ENCODE measurements at regions not wholly inside any gene's neighbourhood (a gene's known extent, or its start where the extent isn't known, plus 50 kb on each side); places are given as distances from the start of the nearest gene placed in this dataset.

- H3K36me3 ChIP-seq: no peaks in the 10 kb centered on the region
- no peak overlapping the region for H3K27ac ChIP-seq
- no peak overlapping the region for H3K4me3 ChIP-seq
- ATAC-seq: no peak
- no peaks in the 10 kb centered on the region for H3K27me3 ChIP-seq
- no peak for TF ChIP-seq POLR2A (IDR thresholded peaks at IDR 0.05)
- TF ChIP-seq CTCF (IDR thresholded peaks at IDR 0.05): no peak
- no peak for TF ChIP-seq POLR2AphosphoS5 (IDR thresholded peaks at IDR 0.05)
- TF ChIP-seq EP300 (IDR thresholded peaks at IDR 0.05): no peak
- H3K9me3 ChIP-seq: peaks cover 0 to 36% (median 0%) of the 10 kb centered on the region in 3 donors
- no peaks in the 10 kb centered on the region for H3K4me1 ChIP-seq
Observed at GRCh38 chr2:57934659-57935058, 111.9 kb upstream of the VRK2 start.

GRCh38 chr2:57936216-57936615 lies 110.4 kb upstream of the VRK2 start:
- no peaks in the 10 kb centered on the region for H3K36me3 ChIP-seq
- no peaks in the 10 kb centered on the region for H3K27me3 ChIP-seq
- no peaks in the 10 kb centered on the region for H3K4me1 ChIP-seq
- WGBS, 2 donors (ENCODE audit: low coverage in 1 of 2): 57 to 89% methylated on average over 1 of the region's 1 CpG
- TF ChIP-seq POLR2A (IDR thresholded peaks at IDR 0.05) (no peak), POLR2AphosphoS5 (IDR thresholded peaks at IDR 0.05) (no peak), CTCF (IDR thresholded peaks at IDR 0.05) (no peak), EP300 (IDR thresholded peaks at IDR 0.05) (no peak)
- peaks cover 0 to 21% (median 0%) of the 10 kb centered on the region in 3 donors for H3K9me3 ChIP-seq
- H3K27ac ChIP-seq: no peak overlapping the region
- ATAC-seq: no peak
- no peak overlapping the region for H3K4me3 ChIP-seq

- no peaks in the 10 kb centered on the region for H3K4me1 ChIP-seq
- no peaks in the 10 kb centered on the region for H3K36me3 ChIP-seq
- peaks cover 0 to 21% (median 0%) of the 10 kb centered on the region in 3 donors for H3K9me3 ChIP-seq
- no peak overlapping the region for H3K27ac ChIP-seq
- WGBS, 2 donors (ENCODE audit: low coverage in 1 of 2): 56 to 57% methylated on average over 3 of the region's 3 CpGs
- no peak for TF ChIP-seq POLR2A (IDR thresholded peaks at IDR 0.05)
- TF ChIP-seq POLR2AphosphoS5 (IDR thresholded peaks at IDR 0.05): no peak
- no peak for TF ChIP-seq CTCF (IDR thresholded peaks at IDR 0.05)
- no peak for TF ChIP-seq EP300 (IDR thresholded peaks at IDR 0.05)
- no peak for ATAC-seq
- H3K27me3 ChIP-seq: no peaks in the 10 kb centered on the region
- H3K4me3 ChIP-seq: no peak overlapping the region
Observed at GRCh38 chr2:57937456-57937855, 109.2 kb upstream of the VRK2 start.

GRCh38 chr2:57941816-57942215 lies 104.8 kb upstream of the VRK2 start:
- H3K27me3 ChIP-seq: no peaks in the 10 kb centered on the region
- no peak for TF ChIP-seq POLR2AphosphoS5 (IDR thresholded peaks at IDR 0.05)
- no peak for TF ChIP-seq CTCF (IDR thresholded peaks at IDR 0.05)
- TF ChIP-seq EP300 (IDR thresholded peaks at IDR 0.05): no peak
- no peak overlapping the region for H3K27ac ChIP-seq
- no peaks in the 10 kb centered on the region for H3K36me3 ChIP-seq
- no peak overlapping the region for H3K4me3 ChIP-seq
- 71 to 83% methylated on average over 1 of the region's 1 CpG for WGBS, 2 donors (ENCODE audit: low coverage in 1 of 2)
- no peak for ATAC-seq
- H3K4me1 ChIP-seq: no peaks in the 10 kb centered on the region
- H3K9me3 ChIP-seq: no peaks in the 10 kb centered on the region

- Histone ChIP-seq H3K27me3 (no peaks in the 10 kb centered on the region), H3K4me1 (no peaks in the 10 kb centered on the region), H3K27ac (no peak overlapping the region), H3K36me3 (no peaks in the 10 kb centered on the region), H3K4me3 (no peak overlapping the region), H3K9me3 (no peaks in the 10 kb centered on the region)
- no peak for TF ChIP-seq CTCF (IDR thresholded peaks at IDR 0.05)
- TF ChIP-seq EP300 (IDR thresholded peaks at IDR 0.05): no peak
- no peak for TF ChIP-seq POLR2A (IDR thresholded peaks at IDR 0.05)
- TF ChIP-seq POLR2AphosphoS5 (IDR thresholded peaks at IDR 0.05): no peak
- ATAC-seq: no peak
Observed at GRCh38 chr2:57943315-57943714, 103.3 kb upstream of the VRK2 start.
